ENCODE measurements at regions not wholly inside any gene's neighbourhood (a gene's known extent, or its start where the extent isn't known, plus 50 kb on each side); places are given as distances from the start of the nearest gene placed in this dataset.

- DNase-seq = no peak
Observed at GRCh38 chr13:33472446-33472845, 186.9 kb upstream of the STARD13 start.

- no peak for DNase-seq
Observed at GRCh38 chr13:33479105-33479504, 193.6 kb upstream of the STARD13 start.

GRCh38 chr13:33480561-33480960, 195.0 kb upstream of the STARD13 start:
- DNase-seq = no peak

GRCh38 chr13:33483471-33483870, 197.9 kb upstream of the STARD13 start:
- no peak for DNase-seq

- no peak for DNase-seq
Observed at GRCh38 chr13:33485247-33485646, 199.7 kb upstream of the STARD13 start.

- peak; percentile 72 for DNase-seq
Observed at GRCh38 chr13:33487575-33488243, 202.2 kb upstream of the STARD13 start.

- DNase-seq = no peak
Observed at GRCh38 chr13:33489563-33489962, 204.0 kb upstream of the STARD13 start.

- no peak for DNase-seq
Observed at GRCh38 chr13:33490461-33491327, 205.1 kb upstream of the STARD13 start.

GRCh38 chr13:33493672-33494365, 208.3 kb upstream of the STARD13 start:
- DNase-seq = no peak

GRCh38 chr13:33494596-33495204, 209.1 kb upstream of the STARD13 start:
- DNase-seq = no peak

- no peak for DNase-seq
Observed at GRCh38 chr13:33496336-33496735, 210.8 kb upstream of the STARD13 start.

GRCh38 chr13:33497146-33497845, 211.7 kb upstream of the STARD13 start:
- peak; percentile 7 for DNase-seq

GRCh38 chr13:33508060-33508459, 222.5 kb upstream of the STARD13 start:
- no peak for DNase-seq

GRCh38 chr13:33509642-33510229, 224.2 kb upstream of the STARD13 start:
- DNase-seq = peak; percentile 61

GRCh38 chr13:33510350-33510970, 224.9 kb upstream of the STARD13 start:
- no peak for DNase-seq

- DNase-seq = no peak
Observed at GRCh38 chr13:33512880-33513554, 227.5 kb upstream of the STARD13 start.

- DNase-seq = no peak
Observed at GRCh38 chr13:33514362-33514761, 228.8 kb upstream of the STARD13 start.

- no peak for DNase-seq
Observed at GRCh38 chr13:33515146-33515545, 229.6 kb upstream of the STARD13 start.

GRCh38 chr13:33518452-33518851, 232.9 kb upstream of the STARD13 start:
- no peak for DNase-seq

- no peak for DNase-seq
Observed at GRCh38 chr13:33519561-33520467, 234.3 kb upstream of the STARD13 start.
